RWPE2 (cell line): ENCODE measurements at regions not wholly inside any gene's neighbourhood (a gene's known extent, or its start where the extent isn't known, plus 50 kb on each side); places are given as distances from the start of the nearest gene placed in this dataset.
A peak's percentile ranks its signal among the peaks of the same experiment; 100 is the strongest.

Experiments
- ATAC-seq: fragments of 200-7000 bp; cut with Tn5 transposase; 3 replicates; pipeline ENCODE4 v1.9.1; 2021; ENCODE audit warnings: low read depth
- DNase-seq: peaks from one replicate; pipeline ENCODE4 v3.0.0-alpha.2; 2020; ENCODE audit warnings: low spot score
- H3K27ac ChIP-seq: fragments of 450-650 bp; 2 replicates; pipeline ENCODE4 v1.5.1; 2017; ENCODE audit warnings: mild to moderate bottlenecking; ENCODE audit not compliant: poor library complexity, severe bottlenecking
- H3K27me3 ChIP-seq: fragments of 250-450 bp; sonication (Bioruptor Pico); 2 replicates; pipeline ENCODE4 v1.5.1; 2021; ENCODE audit warnings: mild to moderate bottlenecking, moderate library complexity; ENCODE audit not compliant: insufficient read depth, poor library complexity, severe bottlenecking
- H3K36me3 ChIP-seq: fragments of 250-450 bp; sonication (Bioruptor Pico); 2 replicates; pipeline ENCODE4 v1.5.1; 2020; ENCODE audit warnings: low read depth, mild to moderate bottlenecking, moderate library complexity
- H3K4me1 ChIP-seq: fragments of 250-450 bp; sonication (Bioruptor Pico); 2 replicates; pipeline ENCODE4 v1.5.1; 2021; ENCODE audit warnings: mild to moderate bottlenecking, moderate library complexity; ENCODE audit not compliant: insufficient read depth, poor library complexity, severe bottlenecking
- H3K4me3 ChIP-seq: fragments of 250-450 bp; sonication (Bioruptor Pico); 2 replicates; pipeline ENCODE4 v1.5.1; 2021; ENCODE audit warnings: mild to moderate bottlenecking, moderate library complexity; ENCODE audit not compliant: severe bottlenecking
- H3K9me3 ChIP-seq: fragments of 250-450 bp; sonication (Bioruptor Pico); 2 replicates; pipeline ENCODE4 v1.5.1; 2021; ENCODE audit warnings: mild to moderate bottlenecking, moderate library complexity; ENCODE audit not compliant: severe bottlenecking
- TF ChIP-seq, protein P1 (sequence below): fragments of 450-650 bp; IDR thresholded peaks from one replicate; pipeline ENCODE4 v1.5.1; 2017; ENCODE audit warnings: mild to moderate bottlenecking, moderate library complexity; ENCODE audit not compliant: poor library complexity, severe bottlenecking

DNA sequence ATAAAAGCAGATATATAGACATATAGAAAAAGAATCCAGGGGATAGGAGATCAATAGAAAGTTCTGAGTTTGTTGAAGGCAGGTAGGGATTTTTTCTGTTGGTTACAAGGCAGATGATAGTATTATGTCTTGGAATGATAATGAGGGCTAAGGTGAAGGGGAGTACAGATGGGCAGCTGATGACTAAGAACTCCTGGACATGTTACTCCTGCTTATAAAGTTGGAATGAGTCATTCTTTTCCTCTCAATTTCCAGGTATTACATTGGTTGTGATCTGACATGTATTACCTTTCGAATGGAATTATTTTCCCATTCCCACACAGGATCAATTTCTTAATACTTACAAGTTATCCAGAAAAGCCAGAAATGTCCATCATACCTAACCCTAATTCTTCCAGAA, 545.2 kb upstream of the MGAT4C start:
- H3K36me3 ChIP-seq = no peaks in the 10 kb centered on the region
- DNase-seq (no peak), ATAC-seq (peak; percentile 83)
- peaks cover 6% of the 10 kb centered on the region for H3K4me1 ChIP-seq
- no peak overlapping the region for H3K4me3 ChIP-seq
- no peaks in the 10 kb centered on the region for H3K9me3 ChIP-seq
- TF ChIP-seq, protein P1, sequence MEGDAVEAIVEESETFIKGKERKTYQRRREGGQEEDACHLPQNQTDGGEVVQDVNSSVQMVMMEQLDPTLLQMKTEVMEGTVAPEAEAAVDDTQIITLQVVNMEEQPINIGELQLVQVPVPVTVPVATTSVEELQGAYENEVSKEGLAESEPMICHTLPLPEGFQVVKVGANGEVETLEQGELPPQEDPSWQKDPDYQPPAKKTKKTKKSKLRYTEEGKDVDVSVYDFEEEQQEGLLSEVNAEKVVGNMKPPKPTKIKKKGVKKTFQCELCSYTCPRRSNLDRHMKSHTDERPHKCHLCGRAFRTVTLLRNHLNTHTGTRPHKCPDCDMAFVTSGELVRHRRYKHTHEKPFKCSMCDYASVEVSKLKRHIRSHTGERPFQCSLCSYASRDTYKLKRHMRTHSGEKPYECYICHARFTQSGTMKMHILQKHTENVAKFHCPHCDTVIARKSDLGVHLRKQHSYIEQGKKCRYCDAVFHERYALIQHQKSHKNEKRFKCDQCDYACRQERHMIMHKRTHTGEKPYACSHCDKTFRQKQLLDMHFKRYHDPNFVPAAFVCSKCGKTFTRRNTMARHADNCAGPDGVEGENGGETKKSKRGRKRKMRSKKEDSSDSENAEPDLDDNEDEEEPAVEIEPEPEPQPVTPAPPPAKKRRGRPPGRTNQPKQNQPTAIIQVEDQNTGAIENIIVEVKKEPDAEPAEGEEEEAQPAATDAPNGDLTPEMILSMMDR = no peak
- H3K27ac ChIP-seq = no peak overlapping the region
- no peaks in the 10 kb centered on the region for H3K27me3 ChIP-seq

DNA sequence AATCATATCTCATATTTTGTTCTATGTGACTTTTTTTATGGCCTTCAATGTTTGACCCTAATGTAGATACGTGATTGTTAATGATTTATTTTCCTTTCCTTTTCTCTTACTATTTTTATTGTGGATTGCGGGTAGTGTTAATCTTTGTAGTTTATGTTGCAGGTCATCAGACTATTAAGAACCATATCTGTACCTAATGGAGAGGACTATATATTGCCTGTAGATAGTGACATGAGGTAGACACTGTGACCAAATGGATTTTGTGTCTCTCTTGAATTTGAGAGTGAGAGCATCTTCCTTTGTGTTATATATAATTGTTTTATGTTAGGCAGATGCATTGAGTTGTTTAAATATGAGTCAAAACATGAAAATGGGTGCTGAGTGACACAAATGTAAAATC, 543.4 kb upstream of the MGAT4C start:
- Histone ChIP-seq H3K27me3 (no peaks in the 10 kb centered on the region), H3K9me3 (no peaks in the 10 kb centered on the region), H3K4me3 (no peak overlapping the region), H3K4me1 (peaks cover 6% of the 10 kb centered on the region), H3K27ac (no peak overlapping the region), H3K36me3 (no peaks in the 10 kb centered on the region)
- DNase-seq (no peak), ATAC-seq (no peak)
- TF ChIP-seq, protein P1 = no peak

DNA sequence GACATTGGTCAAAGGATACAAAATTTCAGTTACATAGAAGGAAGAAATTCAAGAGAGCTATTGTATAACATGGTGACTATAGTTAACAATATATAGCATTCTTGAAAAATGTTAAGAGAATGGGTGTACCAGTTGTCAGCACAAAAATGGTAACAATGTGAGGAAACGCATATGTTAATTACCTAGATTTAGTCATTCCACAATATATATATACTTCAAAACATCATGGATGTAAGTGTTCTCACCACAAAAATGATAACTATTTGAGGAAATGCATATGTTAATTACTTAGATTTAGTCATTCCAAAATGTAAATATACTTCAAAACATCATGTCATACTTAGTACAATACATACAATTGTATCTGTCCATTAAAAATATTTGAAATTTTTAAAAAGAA, 540.4 kb upstream of the MGAT4C start:
- TF ChIP-seq, protein P1 = no peak
- DNase-seq (no peak), ATAC-seq (no peak)
- Histone ChIP-seq H3K27ac (no peak overlapping the region), H3K36me3 (no peaks in the 10 kb centered on the region), H3K9me3 (no peaks in the 10 kb centered on the region), H3K4me3 (no peak overlapping the region), H3K4me1 (peaks cover under 1% of the 10 kb centered on the region), H3K27me3 (no peaks in the 10 kb centered on the region)

DNA sequence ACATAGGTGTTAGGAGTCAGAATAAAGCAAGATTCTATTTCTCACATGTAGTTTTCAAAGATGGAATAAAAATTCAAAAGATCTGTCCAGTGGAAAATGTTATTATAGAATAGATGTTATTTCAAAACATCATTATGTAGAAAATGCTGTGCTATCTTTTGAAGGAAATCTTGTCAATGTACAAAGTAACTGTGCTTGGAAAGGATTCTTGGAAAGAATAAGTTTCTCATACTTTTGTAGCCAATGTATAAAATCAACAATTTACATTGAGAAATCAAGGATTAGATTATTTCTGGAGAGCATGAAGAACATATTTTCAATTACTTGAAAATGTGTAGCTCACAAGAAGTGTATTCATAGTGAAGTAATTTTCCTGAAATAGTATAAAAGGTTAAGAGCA, 532.5 kb upstream of the MGAT4C start:
- Histone ChIP-seq H3K9me3 (no peaks in the 10 kb centered on the region), H3K4me3 (no peak overlapping the region), H3K36me3 (no peaks in the 10 kb centered on the region), H3K4me1 (no peaks in the 10 kb centered on the region), H3K27me3 (no peaks in the 10 kb centered on the region), H3K27ac (no peak overlapping the region)
- ATAC-seq (no peak), DNase-seq (no peak)
- TF ChIP-seq, protein P1 = no peak

DNA sequence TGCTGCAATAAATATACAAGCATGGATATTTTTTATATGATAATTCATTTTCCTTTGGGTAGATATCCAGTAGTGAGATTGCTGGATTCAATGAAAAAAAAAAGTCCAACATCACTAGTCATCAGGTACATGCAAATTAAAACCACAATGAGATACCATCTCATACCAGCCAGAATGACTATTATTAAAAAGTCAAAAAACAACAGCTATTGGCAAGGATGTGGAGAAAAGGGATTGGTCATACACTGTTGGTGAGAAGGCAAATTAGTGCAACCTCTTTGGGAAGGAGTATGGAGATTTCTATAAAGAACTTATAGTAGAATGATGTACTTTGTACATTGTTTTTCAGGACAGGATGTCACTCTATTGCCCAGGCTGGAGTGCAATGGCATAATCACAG, 531.2 kb upstream of the MGAT4C start:
- no peak for ATAC-seq
- TF ChIP-seq, protein P1 = no peak

More for the DNA sequence above, 531.2 kb upstream of the MGAT4C start:
- Histone ChIP-seq H3K36me3 (no peaks in the 10 kb centered on the region), H3K27ac (no peak overlapping the region), H3K9me3 (no peaks in the 10 kb centered on the region), H3K27me3 (no peaks in the 10 kb centered on the region), H3K4me1 (no peaks in the 10 kb centered on the region), H3K4me3 (no peak overlapping the region)
- DNase-seq = no peak
